Upper lobe of right lung (tissue), 1 donor: ENCODE measurements at regions not wholly inside any gene's neighbourhood (a gene's known extent, or its start where the extent isn't known, plus 50 kb on each side); places are given as distances from the start of the nearest gene placed in this dataset.

ENCODE experiments used
- ATAC-seq: fragments of 200-7000 bp; cut with Tn5 transposase; one replicate; pipeline ENCODE4 v1.9.1; 2020; ENCODE audit warnings: mild to moderate bottlenecking, moderate library complexity
- DNase-seq: peaks from one replicate; pipeline ENCODE4 v3.0.0-alpha.2; 2020
- H3K27ac ChIP-seq: fragments of 200-600 bp; one replicate; pipeline ENCODE4 v1.8.0; 2022
- H3K27me3 ChIP-seq: fragments of 200-600 bp; one replicate; pipeline ENCODE4 v1.8.0; 2022; ENCODE audit warnings: mild to moderate bottlenecking
- H3K36me3 ChIP-seq: fragments of 200-600 bp; one replicate; pipeline ENCODE4 v1.8.0; 2022
- H3K4me1 ChIP-seq: fragments of 200-600 bp; one replicate; pipeline ENCODE4 v1.8.0; 2022
- H3K4me3 ChIP-seq: fragments of 200-600 bp; one replicate; pipeline ENCODE4 v1.8.0; 2022; ENCODE audit warnings: mild to moderate bottlenecking
- H3K9me3 ChIP-seq: fragments of 200-600 bp; one replicate; pipeline ENCODE4 v1.8.0; 2022
- intact Hi-C: fragments of 100-400 bp; cut with DNase I; formaldehyde crosslinking; loops from one replicate; pipeline ENCODE4 v1.11.0; 2022
- TF ChIP-seq, protein P1 (sequence below): fragments of 200-600 bp; IDR thresholded peaks from one replicate; pipeline ENCODE4 v1.8.0; 2022; ENCODE audit warnings: antibody characterized with exemption
- donor health status: DM: no; HTN: yes; CAD: no; lungs with severe emphysema.

DNA sequence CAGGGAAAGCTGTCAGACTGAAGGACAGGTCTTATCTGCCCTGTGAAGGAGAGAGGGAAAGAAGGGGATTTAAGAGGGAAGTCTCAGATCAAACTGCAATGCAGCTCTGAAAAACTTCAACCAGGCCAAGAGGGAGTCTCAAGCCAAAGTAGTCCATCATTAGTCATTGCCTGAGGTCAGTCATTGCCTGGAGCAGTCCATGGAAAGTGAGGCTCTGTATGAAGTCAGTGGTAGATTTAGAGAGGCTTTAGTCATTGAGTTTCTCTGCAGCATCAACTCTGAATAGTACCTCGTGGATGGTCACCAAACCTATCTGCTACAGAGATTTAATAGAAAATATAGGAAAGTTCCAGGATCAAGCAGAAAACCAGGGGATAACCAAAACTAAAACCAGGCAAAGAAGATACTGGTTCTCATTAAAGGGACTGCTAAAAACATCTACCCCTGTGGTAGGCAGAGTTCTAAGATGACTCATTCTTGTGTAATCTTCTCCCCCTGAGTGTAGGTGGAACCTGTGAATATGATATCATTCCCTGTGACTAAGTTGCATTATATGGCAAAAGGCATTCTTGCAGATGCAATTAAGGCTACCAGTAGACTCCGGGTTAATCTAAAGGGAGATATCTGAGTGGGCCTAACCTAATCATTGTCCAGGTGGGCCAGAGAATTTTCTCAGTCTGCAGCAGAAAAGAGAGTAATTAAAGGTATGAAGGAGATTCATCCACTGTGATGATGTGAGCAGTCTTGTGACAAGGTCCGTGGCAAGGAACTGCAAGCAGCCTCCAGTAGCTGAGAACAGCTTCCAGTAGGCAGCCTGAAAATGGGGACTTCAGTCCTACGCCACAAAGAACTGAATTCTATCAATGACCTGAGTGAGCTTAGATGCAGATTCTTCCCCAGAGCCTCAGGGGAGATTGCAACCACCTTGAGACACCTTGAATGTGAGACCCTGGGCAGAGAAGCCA is 123.1 kb downstream of the GALC start:
- ATAC-seq = peak; percentile 45
- intact Hi-C loops = no loop called here

DNA sequence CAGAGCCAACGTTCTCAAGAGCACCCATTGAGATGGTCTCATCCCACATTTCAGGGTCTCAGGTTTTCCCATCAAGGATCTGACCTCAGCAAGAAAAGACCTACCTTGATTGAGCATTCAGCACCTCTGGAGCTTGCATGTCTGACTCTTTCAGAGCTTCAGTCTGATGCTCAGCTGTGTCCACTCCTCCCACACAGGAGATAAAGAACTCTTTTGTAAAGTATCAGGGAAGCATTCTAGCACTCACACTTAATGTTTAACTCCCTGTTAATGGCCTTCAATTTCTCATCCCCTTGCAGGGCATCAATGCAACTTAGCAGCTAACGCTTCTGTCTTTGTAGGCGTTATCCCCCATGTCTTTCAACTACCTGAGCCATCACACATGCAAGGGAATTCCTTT is 124.1 kb downstream of the GALC start:
- DNase-seq = no peak
- intact Hi-C loops = no loop called here
- no peaks in the 10 kb centered on the region for H3K36me3 ChIP-seq
- H3K4me3 ChIP-seq = no peak overlapping the region
- TF ChIP-seq, protein P1, sequence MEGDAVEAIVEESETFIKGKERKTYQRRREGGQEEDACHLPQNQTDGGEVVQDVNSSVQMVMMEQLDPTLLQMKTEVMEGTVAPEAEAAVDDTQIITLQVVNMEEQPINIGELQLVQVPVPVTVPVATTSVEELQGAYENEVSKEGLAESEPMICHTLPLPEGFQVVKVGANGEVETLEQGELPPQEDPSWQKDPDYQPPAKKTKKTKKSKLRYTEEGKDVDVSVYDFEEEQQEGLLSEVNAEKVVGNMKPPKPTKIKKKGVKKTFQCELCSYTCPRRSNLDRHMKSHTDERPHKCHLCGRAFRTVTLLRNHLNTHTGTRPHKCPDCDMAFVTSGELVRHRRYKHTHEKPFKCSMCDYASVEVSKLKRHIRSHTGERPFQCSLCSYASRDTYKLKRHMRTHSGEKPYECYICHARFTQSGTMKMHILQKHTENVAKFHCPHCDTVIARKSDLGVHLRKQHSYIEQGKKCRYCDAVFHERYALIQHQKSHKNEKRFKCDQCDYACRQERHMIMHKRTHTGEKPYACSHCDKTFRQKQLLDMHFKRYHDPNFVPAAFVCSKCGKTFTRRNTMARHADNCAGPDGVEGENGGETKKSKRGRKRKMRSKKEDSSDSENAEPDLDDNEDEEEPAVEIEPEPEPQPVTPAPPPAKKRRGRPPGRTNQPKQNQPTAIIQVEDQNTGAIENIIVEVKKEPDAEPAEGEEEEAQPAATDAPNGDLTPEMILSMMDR = no peak
- no peaks in the 10 kb centered on the region for H3K27me3 ChIP-seq
- no peaks in the 10 kb centered on the region for H3K4me1 ChIP-seq
- H3K27ac ChIP-seq = no peak overlapping the region
- H3K9me3 ChIP-seq = no peaks in the 10 kb centered on the region
- no peak for ATAC-seq

More for the DNA sequence above, 123.1 kb downstream of the GALC start:
- Histone ChIP-seq H3K9me3 (no peaks in the 10 kb centered on the region), H3K4me3 (no peak overlapping the region), H3K4me1 (no peaks in the 10 kb centered on the region), H3K27me3 (peaks cover 5% of the 10 kb centered on the region), H3K27ac (no peak overlapping the region), H3K36me3 (no peaks in the 10 kb centered on the region)
- no peak for DNase-seq
- TF ChIP-seq, protein P1 = no peak

DNA sequence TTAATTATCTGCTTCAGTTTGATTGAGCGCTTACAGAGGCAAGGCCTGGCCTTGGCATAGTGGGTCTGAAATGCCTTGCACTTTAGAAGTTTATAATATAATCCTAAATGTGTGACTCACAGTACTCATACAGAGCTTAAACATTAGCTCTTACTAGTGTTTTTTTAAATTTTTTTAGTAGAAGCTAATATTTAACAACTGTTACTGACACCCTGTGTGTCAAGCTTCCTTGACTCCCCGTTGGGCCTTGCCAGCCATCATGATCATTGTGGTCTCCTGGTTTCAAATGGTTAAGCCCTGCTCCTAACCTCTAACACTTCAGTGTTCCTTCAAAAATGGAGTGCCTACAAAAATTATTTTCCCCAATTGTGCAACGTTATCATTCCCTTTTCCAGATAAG is 126.9 kb downstream of the GALC start:
- ATAC-seq = no peak
- no peak overlapping the region for H3K27ac ChIP-seq
- DNase-seq = no peak
- H3K4me3 ChIP-seq = no peak overlapping the region
- no peaks in the 10 kb centered on the region for H3K27me3 ChIP-seq
- H3K36me3 ChIP-seq = no peaks in the 10 kb centered on the region
- H3K4me1 ChIP-seq = no peaks in the 10 kb centered on the region
- intact Hi-C loops = no loop called here
- no peaks in the 10 kb centered on the region for H3K9me3 ChIP-seq
- TF ChIP-seq, protein P1 = no peak

- H3K4me1 ChIP-seq = no peaks in the 10 kb centered on the region
- ATAC-seq = no peak
- TF ChIP-seq, protein P1 = no peak
- no peak overlapping the region for H3K27ac ChIP-seq
- H3K4me3 ChIP-seq = no peak overlapping the region
- no peak for DNase-seq
- H3K36me3 ChIP-seq = no peaks in the 10 kb centered on the region
- H3K9me3 ChIP-seq = no peaks in the 10 kb centered on the region
- no peaks in the 10 kb centered on the region for H3K27me3 ChIP-seq
- intact Hi-C loops = no loop called here
Measured at GRCh38 chr14:87864356-87865270, 128.4 kb downstream of the GALC start.

DNA sequence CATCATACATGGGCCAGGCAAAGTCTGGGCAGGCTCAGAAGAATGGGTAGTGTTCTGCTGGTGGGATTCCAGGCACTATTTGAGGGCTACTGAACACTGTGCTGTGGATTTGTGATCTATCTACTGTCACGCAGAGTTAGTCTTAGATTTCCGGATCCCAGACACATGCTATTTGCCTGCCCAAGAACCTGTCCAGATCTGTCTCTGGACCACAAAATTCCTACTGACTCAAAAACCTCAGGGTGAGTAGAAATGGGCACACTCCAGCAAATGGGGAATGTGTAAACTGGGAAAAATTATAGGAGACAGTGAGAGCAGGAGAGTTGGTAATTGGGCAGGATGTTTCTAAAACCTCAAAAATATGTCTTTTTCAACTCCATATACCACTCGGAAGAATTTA is 129.9 kb downstream of the GALC start:
- Histone ChIP-seq H3K27me3 (no peaks in the 10 kb centered on the region), H3K27ac (no peak overlapping the region), H3K4me3 (no peak overlapping the region), H3K9me3 (no peaks in the 10 kb centered on the region), H3K4me1 (no peaks in the 10 kb centered on the region), H3K36me3 (no peaks in the 10 kb centered on the region)
- ATAC-seq = no peak
- DNase-seq = no peak
- TF ChIP-seq, protein P1 = no peak
- intact Hi-C loops = no loop called here
